GM12865 (cell line): ENCODE measurements at regions not wholly inside any gene's neighbourhood (a gene's known extent, or its start where the extent isn't known, plus 50 kb on each side); places are given as distances from the start of the nearest gene placed in this dataset.
"Not testable (repeated sequence)": the region's sequence is repeated elsewhere in the genome, so short reads cannot be mapped to it uniquely, and the experiment has no call there.

Experiments
- DNase-seq: peaks from one replicate; pipeline ENCODE4 v3.0.0; 2010; ENCODE audit warnings: low read depth
- H3K4me3 ChIP-seq: 2 replicates; pipeline ENCODE4 v1.5.1; 2011; ENCODE audit warnings: mild to moderate bottlenecking, low read depth, low read length, control low read depth
- CTCF ChIP-seq: IDR thresholded peaks from 2 replicates; pipeline ENCODE4 v1.5.1; 2011; ENCODE audit warnings: low read length, control low read depth, low read depth, inconsistent platforms; ENCODE audit not compliant: insufficient read depth; ENCODE audit errors: missing control alignments

- H3K4me3 ChIP-seq: no peak overlapping the region
- DNase-seq: no peak
- TF ChIP-seq CTCF: no peak
These were observed 1024.8 kb downstream of the TLE1 start for GRCh38 chr9:80664327-80665210.

- not testable (repeated sequence) for DNase-seq, H3K4me3 ChIP-seq
These were observed 1029.6 kb downstream of the TLE1 start for GRCh38 chr9:80659751-80660150.

- DNase-seq: no peak
- no peak for TF ChIP-seq CTCF
- H3K4me3 ChIP-seq: no peak overlapping the region
These were observed 1038.3 kb downstream of the TLE1 start for GRCh38 chr9:80651044-80651443.

GRCh38 chr9:80649496-80649895 lies 1039.9 kb downstream of the TLE1 start:
- DNase-seq: no peak
- TF ChIP-seq CTCF: no peak
- H3K4me3 ChIP-seq: no peak overlapping the region

- H3K4me3 ChIP-seq: no peak overlapping the region
- no peak for TF ChIP-seq CTCF
- DNase-seq: no peak
These were observed 1040.3 kb downstream of the TLE1 start for GRCh38 chr9:80649001-80649420.

- no peak for DNase-seq
- TF ChIP-seq CTCF: no peak
- H3K4me3 ChIP-seq: no peak overlapping the region
These were observed 1041.0 kb downstream of the TLE1 start for GRCh38 chr9:80648336-80648735.

GRCh38 chr9:80646211-80646610 lies 1043.1 kb downstream of the TLE1 start:
- DNase-seq: no peak
- no peak overlapping the region for H3K4me3 ChIP-seq
- TF ChIP-seq CTCF: no peak
